AG10803 (cell line): ENCODE measurements at regions not wholly inside any gene's neighbourhood (a gene's known extent, or its start where the extent isn't known, plus 50 kb on each side); places are given as distances from the start of the nearest gene placed in this dataset.

Experiments
- DNase-seq: peaks from one replicate; pipeline ENCODE4 v3.0.0; 2010; ENCODE audit warnings: low read depth
- H3K4me3 ChIP-seq: 2 replicates; pipeline ENCODE4 v1.5.1; 2011; ENCODE audit warnings: mild to moderate bottlenecking, low read length, control low read depth
- TF ChIP-seq, protein P1 (sequence below): conservative IDR thresholded peaks from 2 replicates; pipeline ENCODE4 v1.5.1; 2011; ENCODE audit warnings: mild to moderate bottlenecking, low read length, control low read depth, inconsistent platforms

DNA sequence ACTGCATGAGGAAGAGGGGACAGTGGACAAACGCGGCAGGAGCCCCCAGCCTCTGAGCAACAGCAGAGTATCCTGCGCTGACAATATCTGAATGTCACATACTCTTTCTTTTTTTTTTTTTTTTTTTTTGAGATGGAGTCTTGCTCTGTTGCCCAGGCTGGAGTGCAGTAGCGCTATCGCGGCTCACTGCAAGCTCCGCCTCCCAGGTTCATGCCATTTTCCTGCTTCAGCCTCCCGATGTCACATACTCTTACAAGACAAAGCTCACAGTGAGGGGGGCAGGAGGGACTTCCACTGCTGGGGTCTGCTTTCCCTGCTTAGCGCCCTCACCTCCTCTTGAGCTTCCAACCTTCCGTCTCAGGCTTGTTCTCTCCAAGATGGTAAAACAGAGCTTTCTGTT, 51.2 kb upstream of the TNS3 start:
- TF ChIP-seq, protein P1, sequence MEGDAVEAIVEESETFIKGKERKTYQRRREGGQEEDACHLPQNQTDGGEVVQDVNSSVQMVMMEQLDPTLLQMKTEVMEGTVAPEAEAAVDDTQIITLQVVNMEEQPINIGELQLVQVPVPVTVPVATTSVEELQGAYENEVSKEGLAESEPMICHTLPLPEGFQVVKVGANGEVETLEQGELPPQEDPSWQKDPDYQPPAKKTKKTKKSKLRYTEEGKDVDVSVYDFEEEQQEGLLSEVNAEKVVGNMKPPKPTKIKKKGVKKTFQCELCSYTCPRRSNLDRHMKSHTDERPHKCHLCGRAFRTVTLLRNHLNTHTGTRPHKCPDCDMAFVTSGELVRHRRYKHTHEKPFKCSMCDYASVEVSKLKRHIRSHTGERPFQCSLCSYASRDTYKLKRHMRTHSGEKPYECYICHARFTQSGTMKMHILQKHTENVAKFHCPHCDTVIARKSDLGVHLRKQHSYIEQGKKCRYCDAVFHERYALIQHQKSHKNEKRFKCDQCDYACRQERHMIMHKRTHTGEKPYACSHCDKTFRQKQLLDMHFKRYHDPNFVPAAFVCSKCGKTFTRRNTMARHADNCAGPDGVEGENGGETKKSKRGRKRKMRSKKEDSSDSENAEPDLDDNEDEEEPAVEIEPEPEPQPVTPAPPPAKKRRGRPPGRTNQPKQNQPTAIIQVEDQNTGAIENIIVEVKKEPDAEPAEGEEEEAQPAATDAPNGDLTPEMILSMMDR: no peak
- H3K4me3 ChIP-seq: no peak overlapping the region

More for the DNA sequence above, 51.2 kb upstream of the TNS3 start:
- DNase-seq: no peak
